BLaER1 (cell line): ENCODE measurements at regions not wholly inside any gene's neighbourhood (a gene's known extent, or its start where the extent isn't known, plus 50 kb on each side); places are given as distances from the start of the nearest gene placed in this dataset.
"Not testable (repeated sequence)": the region's sequence is repeated elsewhere in the genome, so short reads cannot be mapped to it uniquely, and the experiment has no call there.

Experiments
- H3K27ac ChIP-seq: shearing (Covaris generic); formaldehyde crosslinking; 2 replicates; pipeline ENCODE4 v1.8.1; 2022
- H3K27me3 ChIP-seq: shearing (Covaris generic); formaldehyde crosslinking; 2 replicates; pipeline ENCODE4 v1.8.1; 2022
- H3K36me3 ChIP-seq: shearing (Covaris generic); formaldehyde crosslinking; 2 replicates; pipeline ENCODE4 v1.8.1; 2022
- H3K4me1 ChIP-seq: shearing (Covaris generic); formaldehyde crosslinking; 2 replicates; pipeline ENCODE4 v1.8.1; 2022
- H3K4me2 ChIP-seq: shearing (Covaris generic); formaldehyde crosslinking; 2 replicates; pipeline ENCODE4 v1.8.1; 2022
- H3K4me3 ChIP-seq: shearing (Covaris generic); formaldehyde crosslinking; 2 replicates; pipeline ENCODE4 v1.8.1; 2022
- H3K9ac ChIP-seq: shearing (Covaris generic); formaldehyde crosslinking; 2 replicates; pipeline ENCODE4 v1.8.1; 2022
- H3K9me3 ChIP-seq: shearing (Covaris generic); formaldehyde crosslinking; 2 replicates; pipeline ENCODE4 v1.8.1; 2022
- H4K20me1 ChIP-seq: shearing (Covaris generic); formaldehyde crosslinking; 2 replicates; pipeline ENCODE4 v1.8.1; 2022
- Cebpa-rat ChIP-seq: shearing (Covaris generic); IDR thresholded peaks from 2 replicates; pipeline ENCODE4 v1.8.1; 2022

DNA sequence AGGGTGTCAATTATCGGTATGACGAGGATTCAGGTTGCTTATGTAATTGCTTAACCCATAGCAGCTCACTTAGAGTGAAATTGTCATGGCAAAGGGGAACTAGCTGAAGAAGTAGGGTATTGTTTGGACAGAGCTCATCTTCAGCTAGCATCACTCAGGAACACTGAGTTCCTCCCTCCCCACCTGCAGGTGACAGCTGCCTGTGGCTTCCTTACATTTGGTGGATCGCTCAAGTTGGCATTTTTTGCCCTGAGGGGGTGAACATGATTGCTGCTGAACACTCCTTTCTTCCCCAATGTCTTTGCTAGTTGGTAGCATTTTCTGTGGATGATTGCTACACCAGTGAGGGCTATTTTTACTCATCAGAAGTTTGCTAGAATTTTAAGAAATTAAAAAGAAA lies 86.7 kb upstream of the THUMPD2 start:
- Histone ChIP-seq H3K36me3 (no peaks in the 10 kb centered on the region), H3K27ac (no peak overlapping the region), H3K9me3 (peaks cover 22% of the 10 kb centered on the region), H3K4me3 (no peak overlapping the region), H4K20me1 (no peaks in the 10 kb centered on the region), H3K4me2 (peak overlapping the region; percentile 20; the same call in 1 of the 2 replicates), H3K9ac (no peak overlapping the region), H3K4me1 (peaks cover 8% of the 10 kb centered on the region; the same call in 1 of the 2 replicates), H3K27me3 (no peaks in the 10 kb centered on the region)
- no peak for TF ChIP-seq Cebpa-rat

DNA sequence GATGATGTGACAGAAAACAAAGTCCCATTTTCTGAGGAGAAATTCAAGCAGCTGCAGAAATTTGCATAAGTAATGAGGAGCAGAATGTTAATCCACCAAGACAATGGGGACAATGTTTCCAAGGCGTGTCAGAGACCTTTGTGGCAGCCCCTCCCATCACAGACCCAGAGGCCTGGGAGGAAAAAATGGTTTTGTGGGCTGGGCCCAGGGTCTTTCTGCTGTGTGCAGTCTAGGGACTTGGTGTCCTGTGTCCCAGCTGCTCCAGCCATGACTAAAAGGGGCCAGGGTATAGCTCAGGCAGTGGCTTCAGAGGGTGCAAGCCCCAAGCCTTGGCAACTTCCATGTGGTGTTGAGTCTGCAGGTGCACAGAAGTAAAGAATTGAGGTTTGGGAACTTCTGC lies 84.6 kb upstream of the THUMPD2 start:
- not testable (repeated sequence) for H3K36me3 ChIP-seq, H3K9ac ChIP-seq, H4K20me1 ChIP-seq, H3K27me3 ChIP-seq, H3K27ac ChIP-seq, H3K4me1 ChIP-seq, H3K4me2 ChIP-seq, H3K4me3 ChIP-seq
- H3K9me3 ChIP-seq: peaks cover 22% of the 10 kb centered on the region

DNA sequence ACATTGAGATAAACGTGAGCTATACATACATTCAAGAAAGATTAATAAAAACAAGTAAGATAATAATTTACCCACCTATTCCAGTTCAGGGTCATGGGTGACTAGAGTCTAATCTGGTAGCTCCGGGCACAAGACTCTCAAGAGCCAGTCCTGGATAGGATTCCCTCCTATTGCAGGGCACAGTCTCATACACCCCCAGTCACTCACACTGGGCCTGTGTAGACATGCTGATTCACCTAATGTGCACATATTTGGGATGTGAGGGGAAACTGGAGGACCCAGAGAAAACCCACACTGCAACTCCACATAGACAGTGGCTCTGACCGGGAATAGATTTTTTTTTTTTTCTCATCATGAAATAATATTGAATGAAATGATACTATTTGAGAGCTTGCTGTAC lies 81.5 kb upstream of the THUMPD2 start:
- H3K4me1 ChIP-seq: peaks cover 6% of the 10 kb centered on the region
- peaks cover 22% of the 10 kb centered on the region for H3K9me3 ChIP-seq
- no peak overlapping the region for H3K4me3 ChIP-seq
- no peak overlapping the region for H3K27ac ChIP-seq
- no peaks in the 10 kb centered on the region for H3K36me3 ChIP-seq
- no peak for TF ChIP-seq Cebpa-rat
- no peak overlapping the region for H3K9ac ChIP-seq
- H3K27me3 ChIP-seq: no peaks in the 10 kb centered on the region
- no peak overlapping the region for H3K4me2 ChIP-seq
- no peaks in the 10 kb centered on the region for H4K20me1 ChIP-seq

DNA sequence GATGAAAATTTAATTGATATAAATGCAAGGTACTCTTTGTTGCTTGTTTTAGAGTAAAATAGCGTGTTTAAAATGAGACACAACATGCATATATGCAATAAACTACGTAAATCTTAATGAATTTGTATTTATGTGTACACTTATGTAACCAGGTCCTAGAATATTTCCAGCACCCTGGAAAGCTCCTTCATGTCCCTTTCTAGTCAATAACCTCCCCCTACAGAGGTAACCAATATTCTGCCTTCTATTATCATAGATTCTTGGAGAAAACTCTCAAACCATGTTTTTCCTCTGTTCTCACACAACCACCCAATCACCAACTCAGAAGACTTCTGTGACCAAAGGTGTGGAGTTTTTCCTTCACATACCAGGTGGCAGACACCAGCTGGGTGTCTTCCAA lies 79.6 kb upstream of the THUMPD2 start:
- Histone ChIP-seq H3K9me3 (peaks cover 10% of the 10 kb centered on the region), H4K20me1 (no peaks in the 10 kb centered on the region), H3K27me3 (no peaks in the 10 kb centered on the region), H3K4me3 (no peak overlapping the region), H3K4me2 (no peak overlapping the region), H3K36me3 (no peaks in the 10 kb centered on the region), H3K4me1 (peaks cover 24% of the 10 kb centered on the region), H3K27ac (no peak overlapping the region), H3K9ac (no peak overlapping the region)
- TF ChIP-seq Cebpa-rat: no peak

DNA sequence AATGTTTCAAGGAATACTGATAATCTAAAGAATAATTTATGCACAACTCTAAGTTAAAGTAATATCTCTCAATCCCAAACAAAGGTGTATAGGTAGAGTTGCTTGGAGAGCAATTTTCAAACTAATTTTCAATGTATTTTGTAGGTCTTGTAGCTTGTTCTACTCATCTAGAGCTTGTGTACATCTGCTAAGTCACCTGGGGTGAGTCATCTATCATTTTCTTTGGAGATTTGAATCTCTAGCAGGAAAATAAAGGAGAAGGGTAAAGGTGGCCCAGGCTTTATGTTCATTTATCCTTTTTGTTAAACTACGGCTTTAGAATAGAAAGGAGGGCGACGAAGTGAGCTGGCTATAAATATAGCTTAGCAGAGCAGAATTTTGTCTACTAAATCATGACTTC lies 76.8 kb upstream of the THUMPD2 start:
- Histone ChIP-seq H3K27ac (no peak overlapping the region), H3K9me3 (no peaks in the 10 kb centered on the region), H3K27me3 (no peaks in the 10 kb centered on the region), H3K4me3 (no peak overlapping the region), H4K20me1 (no peaks in the 10 kb centered on the region), H3K9ac (no peak overlapping the region), H3K4me1 (peaks cover 49% of the 10 kb centered on the region), H3K36me3 (no peaks in the 10 kb centered on the region), H3K4me2 (no peak overlapping the region)
- no peak for TF ChIP-seq Cebpa-rat

DNA sequence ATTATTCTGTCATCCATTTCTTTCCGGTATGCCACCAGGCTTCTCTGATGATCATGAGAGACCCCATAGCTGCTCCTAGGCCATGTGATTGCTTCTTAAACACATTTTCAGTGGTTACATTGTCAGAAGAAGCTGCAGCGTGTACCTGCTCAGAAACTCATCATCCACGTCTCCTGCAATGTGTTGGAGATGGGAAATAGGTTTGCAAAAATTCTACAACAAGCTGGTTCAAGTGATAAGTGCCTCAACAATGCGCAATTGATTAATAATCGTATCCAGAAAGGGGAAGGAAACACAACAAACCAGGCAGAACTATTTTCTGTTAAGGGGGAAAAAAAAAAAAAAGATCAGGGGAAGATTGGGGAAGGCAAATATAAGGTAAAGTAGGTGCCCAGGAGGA lies 75.7 kb upstream of the THUMPD2 start:
- H3K9me3 ChIP-seq: no peaks in the 10 kb centered on the region
- no peaks in the 10 kb centered on the region for H3K36me3 ChIP-seq
- TF ChIP-seq Cebpa-rat: no peak
- no peak overlapping the region for H3K9ac ChIP-seq
- no peaks in the 10 kb centered on the region for H4K20me1 ChIP-seq
- peaks cover 60% of the 10 kb centered on the region for H3K4me1 ChIP-seq
- H3K27me3 ChIP-seq: no peaks in the 10 kb centered on the region
- H3K4me3 ChIP-seq: no peak overlapping the region
- peak overlapping the region; percentile 68 for H3K4me2 ChIP-seq
- peak overlapping the region; percentile 69 for H3K27ac ChIP-seq

DNA sequence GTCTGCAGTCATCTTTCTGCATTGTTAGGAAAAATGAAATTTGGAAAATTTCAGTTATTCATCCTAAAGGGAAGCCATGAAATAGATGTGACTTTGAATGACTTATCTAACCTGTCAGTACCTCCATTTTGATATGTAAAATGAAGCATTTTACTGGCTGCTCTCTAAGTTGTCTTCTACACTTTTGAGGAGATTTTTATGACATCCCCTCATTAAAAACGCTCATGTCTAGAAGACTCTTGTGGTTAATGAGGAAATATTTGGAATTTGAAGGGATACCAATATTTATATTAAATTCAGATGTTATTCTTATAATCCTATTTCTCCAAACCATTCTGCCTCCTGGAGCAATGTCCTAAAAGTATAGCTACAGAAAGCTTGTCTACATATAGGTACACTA lies 73.8 kb upstream of the THUMPD2 start:
- Histone ChIP-seq H3K4me3 (no peak overlapping the region), H3K27me3 (no peaks in the 10 kb centered on the region), H3K4me2 (peak overlapping the region; percentile 78), H3K27ac (peak overlapping the region; percentile 86), H3K9me3 (no peaks in the 10 kb centered on the region), H4K20me1 (no peaks in the 10 kb centered on the region), H3K9ac (no peak overlapping the region), H3K4me1 (peaks cover 65% of the 10 kb centered on the region), H3K36me3 (no peaks in the 10 kb centered on the region)
- TF ChIP-seq Cebpa-rat: no peak

DNA sequence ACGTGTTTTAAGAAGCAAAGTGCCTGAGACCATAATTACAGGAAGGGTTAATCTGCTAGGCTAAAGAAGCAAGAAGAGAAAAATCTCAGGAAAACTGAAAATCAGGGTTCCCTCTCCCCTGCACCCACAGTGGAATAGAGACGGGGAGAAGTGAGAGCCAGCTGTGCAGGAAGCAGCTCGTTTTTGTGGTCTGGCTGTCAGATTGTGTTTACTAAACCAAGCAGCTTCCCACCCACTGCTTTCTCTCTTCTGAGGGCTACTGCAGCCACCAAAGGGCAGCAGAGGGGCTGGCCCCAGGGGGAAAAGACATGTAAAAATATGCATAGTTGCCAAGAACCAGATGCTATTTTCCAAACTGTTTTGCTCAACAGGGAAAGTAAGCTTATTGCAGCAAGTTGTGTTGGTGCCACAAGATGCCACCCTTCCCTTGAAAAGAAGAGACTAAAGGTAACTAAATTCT lies 72.6 kb upstream of the THUMPD2 start:
- H4K20me1 ChIP-seq: no peaks in the 10 kb centered on the region
- H3K9me3 ChIP-seq: no peaks in the 10 kb centered on the region
- peak overlapping the region; percentile 78 for H3K4me2 ChIP-seq
- no peaks in the 10 kb centered on the region for H3K36me3 ChIP-seq
- H3K27ac ChIP-seq: peak overlapping the region; percentile 86
- peak overlapping the region; percentile 67; the same call in 1 of the 2 replicates for H3K9ac ChIP-seq
- no peaks in the 10 kb centered on the region for H3K27me3 ChIP-seq
- TF ChIP-seq Cebpa-rat: peak; percentile 27; the same call in 1 of the 2 replicates
- peaks cover 65% of the 10 kb centered on the region for H3K4me1 ChIP-seq
- H3K4me3 ChIP-seq: peak overlapping the region; percentile 22; the same call in 1 of the 2 replicates

DNA sequence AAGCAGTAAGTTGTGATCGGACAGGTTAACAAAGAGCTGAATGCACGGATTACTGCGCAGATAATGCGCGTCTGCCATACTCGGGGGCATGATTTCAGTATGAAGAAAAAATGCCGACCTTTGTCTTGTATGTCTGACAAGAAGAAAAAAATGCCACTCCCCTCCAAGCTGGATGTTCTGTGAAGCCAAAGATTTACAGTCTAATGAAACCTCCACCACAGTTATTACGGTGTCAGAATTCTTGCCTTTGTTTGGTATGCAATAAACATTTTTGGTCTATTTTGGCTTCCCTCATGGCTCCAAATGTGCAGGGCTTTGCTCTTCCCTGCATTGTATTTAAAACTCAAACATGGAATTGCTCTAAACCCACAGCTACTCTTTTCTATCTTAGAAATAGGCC lies 72.2 kb upstream of the THUMPD2 start:
- no peak for TF ChIP-seq Cebpa-rat
- H3K9ac ChIP-seq: peak overlapping the region; percentile 67
- peak overlapping the region; percentile 78 for H3K4me2 ChIP-seq
- H3K36me3 ChIP-seq: no peaks in the 10 kb centered on the region
- H3K4me1 ChIP-seq: peaks cover 65% of the 10 kb centered on the region
- no peaks in the 10 kb centered on the region for H4K20me1 ChIP-seq
- peak overlapping the region; percentile 22; the same call in 1 of the 2 replicates for H3K4me3 ChIP-seq
- H3K27ac ChIP-seq: peak overlapping the region; percentile 86
- H3K27me3 ChIP-seq: no peaks in the 10 kb centered on the region
- H3K9me3 ChIP-seq: no peaks in the 10 kb centered on the region

DNA sequence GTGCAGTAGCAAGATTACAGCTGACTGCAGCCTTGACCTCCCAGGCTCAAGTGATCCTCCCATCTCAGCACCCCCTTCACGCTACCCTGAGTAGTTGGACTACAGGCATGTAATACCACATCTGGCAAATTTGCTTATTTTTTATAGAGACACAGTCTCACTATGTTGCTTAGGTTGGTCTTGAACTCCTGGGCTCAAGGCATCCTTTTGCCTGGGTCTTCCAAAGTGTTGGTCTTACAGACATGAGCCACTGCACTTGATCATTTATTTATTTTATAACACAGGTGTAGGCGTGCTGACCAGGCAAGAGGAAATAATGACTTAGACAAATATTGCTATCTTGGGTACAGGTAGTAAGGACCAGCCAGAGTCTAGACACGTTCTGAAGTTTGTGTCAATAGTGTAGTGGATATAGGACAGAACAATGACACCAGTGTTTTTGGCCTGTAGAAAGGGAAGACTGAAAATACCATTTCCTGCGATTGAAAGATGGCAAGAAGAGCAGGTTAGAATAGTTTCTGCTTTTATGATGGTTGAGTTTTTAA lies 71.0 kb upstream of the THUMPD2 start:
- TF ChIP-seq Cebpa-rat: no peak
- H3K9ac ChIP-seq: no peak overlapping the region; the same call in 1 of the 2 replicates
- peaks cover under 1% of the 10 kb centered on the region; the same call in 1 of the 2 replicates for H3K9me3 ChIP-seq

DNA sequence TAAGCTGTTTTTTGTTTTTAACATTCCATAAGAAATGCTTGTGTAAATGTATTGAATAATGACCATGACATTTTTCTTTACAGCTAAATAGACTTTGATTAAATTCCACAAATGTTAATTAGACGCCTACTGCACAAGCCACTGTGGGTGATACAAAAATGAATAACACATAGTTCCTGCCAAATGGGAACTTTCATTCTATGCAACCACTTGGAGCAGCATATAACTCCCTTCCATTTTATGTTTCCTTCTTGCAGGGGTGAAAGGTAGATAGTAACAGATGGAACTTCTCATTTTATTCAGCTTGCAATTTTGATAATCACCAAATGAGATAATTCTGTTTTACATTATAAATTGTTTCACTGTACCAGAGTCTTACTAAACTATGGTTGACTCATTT lies 70.0 kb upstream of the THUMPD2 start:
- no peak for TF ChIP-seq Cebpa-rat
- Histone ChIP-seq H3K27ac (no peak overlapping the region), H3K36me3 (no peaks in the 10 kb centered on the region), H3K9me3 (peaks cover 11% of the 10 kb centered on the region), H3K9ac (no peak overlapping the region), H3K27me3 (no peaks in the 10 kb centered on the region), H4K20me1 (no peaks in the 10 kb centered on the region), H3K4me2 (no peak overlapping the region), H3K4me1 (peaks cover 44% of the 10 kb centered on the region), H3K4me3 (no peak overlapping the region)

More for the DNA sequence above, 71.0 kb upstream of the THUMPD2 start:
- Histone ChIP-seq H3K27me3 (no peaks in the 10 kb centered on the region), H4K20me1 (no peaks in the 10 kb centered on the region), H3K4me1 (peaks cover 54% of the 10 kb centered on the region), H3K4me3 (no peak overlapping the region), H3K36me3 (no peaks in the 10 kb centered on the region), H3K27ac (peak overlapping the region; percentile 86), H3K4me2 (peak overlapping the region; percentile 62)
